ENCODE measurements at regions not wholly inside any gene's neighbourhood (a gene's known extent, or its start where the extent isn't known, plus 50 kb on each side); places are given as distances from the start of the nearest gene placed in this dataset.

GRCh38 chr3:31263897-31264296 lies 268.8 kb upstream of the STT3B start (continued):
- no peak for TF ChIP-seq MAFG (CRISPR knock-in tag; IDR thresholded peaks at IDR 0.05)
- TF ChIP-seq TEAD2 (CRISPR knock-in tag; IDR thresholded peaks at IDR 0.05) = no peak
- TF ChIP-seq ZFP37 (CRISPR knock-in tag; IDR thresholded peaks at IDR 0.05; ENCODE audit: borderline replicate concordance) = no peak
- TF ChIP-seq, protein P1, sequence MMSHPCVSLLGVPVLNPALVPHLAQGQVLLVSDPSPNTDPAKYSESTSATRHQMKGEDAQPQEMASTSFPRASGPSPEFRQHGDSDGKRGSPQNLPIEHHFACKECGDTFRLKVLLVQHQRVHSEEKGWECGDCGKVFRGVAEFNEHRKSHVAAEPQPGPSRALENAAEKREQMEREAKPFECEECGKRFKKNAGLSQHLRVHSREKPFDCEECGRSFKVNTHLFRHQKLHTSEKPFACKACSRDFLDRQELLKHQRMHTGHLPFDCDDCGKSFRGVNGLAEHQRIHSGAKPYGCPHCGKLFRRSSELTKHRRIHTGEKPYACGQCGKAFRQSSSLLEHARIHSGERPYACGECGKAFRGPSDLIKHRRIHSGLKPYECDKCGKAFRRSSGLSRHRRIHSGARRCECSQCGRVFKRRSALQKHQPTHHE (CRISPR knock-in tag; IDR thresholded peaks at IDR 0.05; ENCODE audit: borderline replicate concordance) = no peak
- TF ChIP-seq TMF1 (CRISPR knock-in tag; IDR thresholded peaks at IDR 0.05; ENCODE audit: low read depth) = no peak
- TF ChIP-seq ZHX1 (CRISPR knock-in tag; IDR thresholded peaks at IDR 0.05; ENCODE audit: low read depth) = no peak
- peak; percentile 78 for TF ChIP-seq RARA (CRISPR knock-in tag; IDR thresholded peaks at IDR 0.05)
- no peak for TF ChIP-seq ZNF232 (CRISPR knock-in tag; IDR thresholded peaks at IDR 0.05; ENCODE audit: borderline replicate concordance)
- TF ChIP-seq PHF21A (CRISPR knock-in tag; IDR thresholded peaks at IDR 0.05) = no peak
- TF ChIP-seq EHMT2 (IDR thresholded peaks at IDR 0.05; ENCODE audit: borderline replicate concordance, low read depth, low read length) = no peak
- 0 out of 2 replicates have a peak, but pooled peaks have one; percentile 36 for TF ChIP-seq ZNF7 (CRISPR knock-in tag; IDR thresholded peaks at IDR 0.05)
- TF ChIP-seq BCL6 (CRISPR knock-in tag; IDR thresholded peaks at IDR 0.05) = peak; percentile 66
- no peak for TF ChIP-seq ZNF83 (CRISPR knock-in tag; IDR thresholded peaks at IDR 0.05; ENCODE audit: borderline replicate concordance)
- no peak for TF ChIP-seq MED8 (CRISPR knock-in tag; IDR thresholded peaks at IDR 0.05; ENCODE audit: insufficient replicate concordance)

Data from HepG2 (cell line).